ENCODE measurements at regions not wholly inside any gene's neighbourhood (a gene's known extent, or its start where the extent isn't known, plus 50 kb on each side); places are given as distances from the start of the nearest gene placed in this dataset.

DNA sequence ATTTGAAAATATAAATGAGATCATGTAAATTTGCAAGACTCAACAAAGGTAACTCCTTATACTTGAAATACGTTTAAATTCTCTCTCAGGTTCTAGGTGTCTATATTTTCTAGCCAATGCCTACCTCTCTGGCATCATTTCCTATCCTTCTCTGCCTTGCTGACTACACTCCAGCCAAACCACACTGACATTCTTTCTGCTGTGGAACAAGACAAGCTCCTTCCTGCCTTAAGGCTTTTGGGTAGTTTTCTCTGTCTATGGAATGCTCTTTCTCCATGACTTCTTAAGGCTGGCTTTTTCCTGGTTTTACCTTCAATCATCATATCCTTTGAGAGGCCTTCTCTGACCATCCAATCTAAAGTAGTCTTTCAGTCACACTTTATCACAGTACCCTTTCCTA is 201.0 kb downstream of the SPRY1 start:
- no peak for DNase-seq (ENCODE audit: low read depth)
- no peak overlapping the region for H3K4me3 ChIP-seq (ENCODE audit: low read depth, low read length)
- TF ChIP-seq, protein P1, sequence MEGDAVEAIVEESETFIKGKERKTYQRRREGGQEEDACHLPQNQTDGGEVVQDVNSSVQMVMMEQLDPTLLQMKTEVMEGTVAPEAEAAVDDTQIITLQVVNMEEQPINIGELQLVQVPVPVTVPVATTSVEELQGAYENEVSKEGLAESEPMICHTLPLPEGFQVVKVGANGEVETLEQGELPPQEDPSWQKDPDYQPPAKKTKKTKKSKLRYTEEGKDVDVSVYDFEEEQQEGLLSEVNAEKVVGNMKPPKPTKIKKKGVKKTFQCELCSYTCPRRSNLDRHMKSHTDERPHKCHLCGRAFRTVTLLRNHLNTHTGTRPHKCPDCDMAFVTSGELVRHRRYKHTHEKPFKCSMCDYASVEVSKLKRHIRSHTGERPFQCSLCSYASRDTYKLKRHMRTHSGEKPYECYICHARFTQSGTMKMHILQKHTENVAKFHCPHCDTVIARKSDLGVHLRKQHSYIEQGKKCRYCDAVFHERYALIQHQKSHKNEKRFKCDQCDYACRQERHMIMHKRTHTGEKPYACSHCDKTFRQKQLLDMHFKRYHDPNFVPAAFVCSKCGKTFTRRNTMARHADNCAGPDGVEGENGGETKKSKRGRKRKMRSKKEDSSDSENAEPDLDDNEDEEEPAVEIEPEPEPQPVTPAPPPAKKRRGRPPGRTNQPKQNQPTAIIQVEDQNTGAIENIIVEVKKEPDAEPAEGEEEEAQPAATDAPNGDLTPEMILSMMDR (IDR thresholded peaks at IDR 0.05; ENCODE audit: insufficient read depth, low read depth, low read length, missing control alignments) = no peak

DNA sequence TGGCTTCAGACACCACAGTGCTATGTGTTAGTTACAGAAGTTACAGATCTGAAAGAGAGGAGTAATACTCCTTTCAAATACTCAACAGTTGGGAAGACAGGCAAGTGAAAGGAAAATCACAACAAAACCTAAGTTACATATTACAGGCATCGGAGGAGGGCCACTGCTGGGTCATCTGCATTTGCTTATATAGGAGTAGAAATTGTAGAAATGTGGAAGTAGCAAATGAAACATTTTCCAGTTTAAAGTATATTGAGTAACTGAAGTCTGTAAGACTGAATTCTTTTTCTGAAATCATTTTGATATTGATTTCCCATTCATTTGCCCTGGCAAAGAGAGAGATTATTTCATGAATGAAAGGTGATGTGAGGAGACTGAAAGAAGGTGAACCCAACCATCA is 201.7 kb downstream of the SPRY1 start:
- TF ChIP-seq, protein P1 (IDR thresholded peaks at IDR 0.05; ENCODE audit: insufficient read depth, low read depth, low read length, missing control alignments) = no peak
- no peak overlapping the region for H3K4me3 ChIP-seq (ENCODE audit: low read depth, low read length)
- DNase-seq (ENCODE audit: low read depth) = no peak

DNA sequence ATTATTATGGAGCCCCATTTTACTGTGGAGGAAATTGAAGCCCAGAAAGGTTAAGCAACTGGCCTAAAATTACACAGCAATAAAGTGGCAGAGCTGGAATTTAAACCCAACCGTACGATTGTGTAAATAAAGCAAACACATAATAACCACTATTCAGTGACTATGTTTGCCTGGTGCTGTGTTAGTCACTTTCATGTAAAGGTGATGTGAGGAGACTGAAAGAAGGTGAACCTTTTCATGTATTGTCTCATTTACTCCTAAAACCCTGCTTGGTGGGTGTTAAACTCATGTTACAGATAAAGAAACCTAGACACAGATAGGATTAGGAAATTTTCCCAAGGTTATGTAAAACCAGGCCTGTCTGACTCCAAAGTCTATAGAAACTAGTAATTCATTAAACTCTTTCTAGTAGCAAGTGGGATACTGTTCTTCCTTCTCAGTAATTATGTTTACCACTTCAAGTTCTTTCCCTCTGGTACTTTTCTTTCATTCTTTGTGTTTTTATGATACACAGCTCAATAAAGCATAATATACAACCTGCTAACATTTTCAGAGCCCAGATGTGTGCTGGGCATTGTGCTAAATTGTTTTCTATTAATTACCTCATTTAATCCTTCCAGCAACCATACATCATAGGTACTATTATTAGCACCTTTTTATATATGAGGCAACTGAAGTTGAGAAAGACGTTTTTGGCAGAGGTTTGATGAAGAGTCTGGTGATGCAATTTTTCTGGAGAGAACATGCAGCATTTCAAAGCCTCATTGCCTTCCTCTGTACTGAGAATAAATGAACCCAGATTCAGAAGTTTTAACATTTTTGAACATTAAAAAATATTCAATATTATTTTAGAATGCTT is 202.7 kb downstream of the SPRY1 start:
- DNase-seq (ENCODE audit: low read depth) = no peak
- TF ChIP-seq, protein P1 (IDR thresholded peaks at IDR 0.05; ENCODE audit: insufficient read depth, low read depth, low read length, missing control alignments) = no peak

DNA sequence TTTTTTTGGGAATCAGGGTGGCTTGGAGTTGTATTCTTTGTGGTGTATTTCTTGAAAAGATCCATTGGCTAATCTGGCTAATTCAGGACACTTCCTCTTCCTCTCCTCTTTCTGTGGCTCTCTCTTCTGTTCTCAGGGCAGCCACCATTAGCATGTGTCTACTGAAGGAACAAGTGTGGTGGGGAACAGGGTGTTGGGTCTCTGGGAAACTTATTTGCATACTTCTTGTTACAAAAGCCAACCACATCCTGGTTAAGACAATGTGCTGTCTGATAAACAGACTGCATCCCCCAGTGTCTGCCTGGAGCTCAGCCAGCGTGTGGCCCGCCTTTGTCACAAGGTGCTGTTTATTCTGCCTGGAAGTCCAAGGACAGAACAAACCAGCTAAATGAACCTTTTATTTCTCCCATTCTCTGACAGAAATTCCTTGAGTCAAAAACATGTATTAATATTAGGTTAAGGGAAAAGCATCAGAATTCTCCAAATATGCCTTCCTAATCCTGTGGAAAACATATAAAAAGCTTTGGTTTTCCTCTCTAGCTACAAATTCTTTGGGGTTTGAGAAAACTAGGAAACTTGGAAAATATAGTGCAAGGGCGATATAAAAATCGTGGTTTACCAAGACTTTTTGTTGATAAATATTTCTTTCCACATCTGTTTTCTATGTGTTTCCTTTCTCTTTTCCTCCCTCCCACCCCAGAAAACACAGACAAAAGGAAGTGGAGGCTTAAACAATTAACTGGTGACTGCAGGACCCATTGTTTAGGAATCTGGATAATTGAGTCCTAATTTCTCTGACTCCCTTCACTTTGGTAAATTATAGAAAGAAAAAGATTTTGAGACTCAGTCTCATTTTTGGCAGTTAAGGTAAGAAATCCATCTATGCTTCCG is 203.6 kb downstream of the SPRY1 start:
- peak; percentile 90 for DNase-seq (ENCODE audit: low read depth)
- no peak overlapping the region for H3K4me3 ChIP-seq (ENCODE audit: low read depth, low read length)
- TF ChIP-seq, protein P1 (IDR thresholded peaks at IDR 0.05; ENCODE audit: insufficient read depth, low read depth, low read length, missing control alignments) = no peak

More for the DNA sequence above, 202.7 kb downstream of the SPRY1 start:
- H3K4me3 ChIP-seq (ENCODE audit: low read depth, low read length) = no peak overlapping the region

DNA sequence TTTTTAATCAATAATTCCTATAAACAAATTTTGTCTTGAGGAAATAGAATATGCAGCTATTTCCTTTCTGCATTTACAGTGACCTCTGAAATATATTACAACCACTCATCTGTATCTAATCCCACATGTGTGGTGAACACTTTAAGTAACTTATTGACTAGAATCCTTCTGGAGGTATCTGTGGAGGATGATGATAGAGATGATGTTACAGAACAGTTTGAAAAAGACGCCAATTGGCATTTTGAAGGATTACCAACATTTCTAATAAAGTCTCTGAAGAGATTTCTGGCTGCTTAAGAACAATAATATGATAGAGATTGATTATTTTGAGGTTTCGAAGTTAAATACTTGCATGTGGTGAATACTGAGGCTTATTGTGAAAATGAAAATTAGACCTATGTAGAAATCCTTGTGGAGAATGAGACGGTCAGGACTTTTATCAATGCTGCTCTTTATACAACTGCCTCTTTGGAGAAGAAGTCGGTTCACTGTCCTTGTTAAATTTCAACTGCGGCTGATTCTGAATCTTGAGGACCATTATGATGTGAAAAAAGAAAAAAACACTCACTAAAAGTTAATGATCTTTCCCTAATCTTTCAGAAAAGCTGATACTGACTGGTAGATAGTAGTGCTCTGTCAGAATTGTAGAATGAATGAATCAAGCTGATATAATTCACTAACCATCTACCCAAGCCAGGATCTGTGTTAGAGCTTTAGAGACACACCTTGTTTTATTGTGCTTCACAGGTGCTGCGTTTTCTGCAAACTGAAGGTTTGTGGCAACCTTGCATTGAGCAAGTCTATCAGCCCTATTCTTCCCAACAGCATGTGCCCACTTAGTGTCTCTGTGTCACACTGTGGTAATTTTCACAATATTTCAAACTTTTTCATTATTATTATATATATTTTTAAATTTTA is 204.7 kb downstream of the SPRY1 start:
- no peak for DNase-seq (ENCODE audit: low read depth)
- TF ChIP-seq, protein P1 (IDR thresholded peaks at IDR 0.05; ENCODE audit: insufficient read depth, low read depth, low read length, missing control alignments) = no peak
- no peak overlapping the region for H3K4me3 ChIP-seq (ENCODE audit: low read depth, low read length)

DNA sequence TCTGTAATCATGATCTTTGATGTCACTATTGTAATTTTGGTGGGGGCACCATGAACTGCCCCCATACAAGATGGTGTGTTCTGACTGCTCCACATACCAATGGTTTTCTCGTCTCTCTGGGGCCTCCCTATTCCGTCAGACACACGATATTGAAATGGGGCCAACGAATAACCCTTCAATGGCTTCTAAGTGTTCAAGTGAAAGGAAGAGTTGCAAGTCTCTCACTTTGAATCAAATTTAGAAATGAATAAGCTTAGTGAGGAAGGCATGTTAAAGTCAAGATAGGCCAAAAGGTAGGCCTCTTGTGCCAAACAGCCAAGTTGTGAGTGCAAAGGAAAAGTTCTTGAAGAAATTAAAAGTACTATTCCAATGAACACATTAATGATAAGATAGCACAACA is 205.4 kb downstream of the SPRY1 start:
- TF ChIP-seq, protein P1 (IDR thresholded peaks at IDR 0.05; ENCODE audit: insufficient read depth, low read depth, low read length, missing control alignments) = no peak
- no peak for DNase-seq (ENCODE audit: low read depth)
- H3K4me3 ChIP-seq (ENCODE audit: low read depth, low read length) = no peak overlapping the region

All from GM12865 (cell line).